AG04450 (cell line): ENCODE measurements at regions not wholly inside any gene's neighbourhood (a gene's known extent, or its start where the extent isn't known, plus 50 kb on each side); places are given as distances from the start of the nearest gene placed in this dataset.

Source experiments
- CTCF ChIA-PET: fragments of 300-600, 350-600 bp; formaldehyde crosslinking; extraction: SDS; loops from one replicate; lab custom pipeline; 2022; ENCODE audit warnings: antibody characterized with exemption, inconsistent platforms; lab: Charles Lee
- POLR2A ChIA-PET: fragments of 350-600 bp; formaldehyde crosslinking; extraction: SDS; loops from one replicate; lab custom pipeline; 2021; ENCODE audit warnings: antibody characterized with exemption, inconsistent platforms; lab: Yijun Ruan, JAX
- DNase-seq: peaks from one replicate; pipeline ENCODE4 v3.0.0-alpha.2; 2011; ENCODE audit warnings: low read depth, low spot score
- H3K27ac ChIP-seq: one replicate; pipeline ENCODE4 v1.5.1; 2012; ENCODE audit warnings: low read depth, low read length, control low read depth
- H3K27me3 ChIP-seq: one replicate; pipeline ENCODE4 v1.6.0; 2012; ENCODE audit warnings: low read length; ENCODE audit not compliant: control insufficient read depth, insufficient read depth
- H3K4me3 ChIP-seq: 2 replicates; pipeline ENCODE4 v1.5.1; 2011; ENCODE audit warnings: mild to moderate bottlenecking, low read depth, low read length, control low read depth
- H3K9me3 ChIP-seq: 2 replicates; pipeline ENCODE4 v1.5.1; 2012; ENCODE audit warnings: low read length; ENCODE audit not compliant: control insufficient read depth, insufficient read depth
- CTCF ChIP-seq: IDR thresholded peaks from 2 replicates; pipeline ENCODE4 v1.5.1; 2011; ENCODE audit warnings: low read depth, low read length, control low read depth, inconsistent platforms

GRCh38 chr4:180152831-180153230, 2090.4 kb upstream of the TENM3 start:
- POLR2A ChIA-PET = no interaction called here
- Histone ChIP-seq H3K27me3 (no peaks in the 10 kb centered on the region), H3K9me3 (no peaks in the 10 kb centered on the region), H3K27ac (no peak overlapping the region), H3K4me3 (no peak overlapping the region)
- TF ChIP-seq CTCF = no peak
- CTCF ChIA-PET = no interaction called here
- no peak for DNase-seq

- POLR2A ChIA-PET = no interaction called here
- CTCF ChIA-PET = interaction anchor here (0.5 kb wide), 1 partner anchor 65 kb away, joined by 3 read pairs; no protein-coding TSS in a partner anchor
Observed at GRCh38 chr4:180153587-180153986, 2089.6 kb upstream of the TENM3 start.

GRCh38 chr4:180156684-180157083, 2086.5 kb upstream of the TENM3 start:
- CTCF ChIA-PET = no interaction called here
- DNase-seq = no peak
- no peak overlapping the region for H3K4me3 ChIP-seq
- no peak overlapping the region for H3K27ac ChIP-seq
- no peaks in the 10 kb centered on the region for H3K9me3 ChIP-seq
- TF ChIP-seq CTCF = no peak
- no peaks in the 10 kb centered on the region for H3K27me3 ChIP-seq
- POLR2A ChIA-PET = no interaction called here

More at GRCh38 chr4:180153587-180153986, 2089.6 kb upstream of the TENM3 start:
- no peak overlapping the region for H3K4me3 ChIP-seq
- no peak for DNase-seq
- no peak for TF ChIP-seq CTCF
- H3K27ac ChIP-seq = no peak overlapping the region
- no peaks in the 10 kb centered on the region for H3K9me3 ChIP-seq
- no peaks in the 10 kb centered on the region for H3K27me3 ChIP-seq

GRCh38 chr4:180160195-180160983, 2082.8 kb upstream of the TENM3 start:
- ChIA-PET POLR2A (interaction anchor here (0.6 kb wide), 1 partner anchor 12 kb away, joined by 12 read pairs; no protein-coding TSS in a partner anchor), CTCF (interaction anchor here (0.6 to 1.2 kb wide), 2 partner anchors 9 to 12 kb away, joined by 3 to 4 read pairs; no protein-coding TSS in a partner anchor)
- DNase-seq = no peak
- H3K27me3 ChIP-seq = no peaks in the 10 kb centered on the region
- no peak for TF ChIP-seq CTCF
- H3K9me3 ChIP-seq = no peaks in the 10 kb centered on the region
- H3K27ac ChIP-seq = no peak overlapping the region
- no peak overlapping the region for H3K4me3 ChIP-seq

- no peaks in the 10 kb centered on the region for H3K9me3 ChIP-seq
- POLR2A ChIA-PET = no interaction called here
- DNase-seq = peak; percentile 57
- H3K27ac ChIP-seq = no peak overlapping the region
- no peak overlapping the region for H3K4me3 ChIP-seq
- no peak for TF ChIP-seq CTCF
- CTCF ChIA-PET = no interaction called here
- H3K27me3 ChIP-seq = no peaks in the 10 kb centered on the region
Observed at GRCh38 chr4:180164799-180165198, 2078.4 kb upstream of the TENM3 start.
